ENCODE measurements at regions not wholly inside any gene's neighbourhood (a gene's known extent, or its start where the extent isn't known, plus 50 kb on each side); places are given as distances from the start of the nearest gene placed in this dataset.
"Not testable (repeated sequence)": the region's sequence is repeated elsewhere in the genome, so short reads cannot be mapped to it uniquely, and the experiment has no call there.

GRCh38 chr4:187501731-187502130 lies 493.8 kb upstream of the ZFP42 start:
- no peak for DNase-seq

- DNase-seq: no peak
Observed at GRCh38 chr4:187504974-187505797, 490.4 kb upstream of the ZFP42 start.

GRCh38 chr4:187505798-187506141 lies 489.8 kb upstream of the ZFP42 start:
- not testable (repeated sequence) for DNase-seq

- DNase-seq: no peak
Observed at GRCh38 chr4:187516224-187516623, 479.3 kb upstream of the ZFP42 start.

- no peak for DNase-seq
Observed at GRCh38 chr4:187541666-187542065, 453.9 kb upstream of the ZFP42 start.

- no peak for DNase-seq
Observed at GRCh38 chr4:187544461-187545053, 451.0 kb upstream of the ZFP42 start.

- no peak for DNase-seq
Observed at GRCh38 chr4:187547316-187547715, 448.3 kb upstream of the ZFP42 start.

GRCh38 chr4:187550256-187550950 lies 445.2 kb upstream of the ZFP42 start:
- no peak for DNase-seq

GRCh38 chr4:187552781-187553180 lies 442.8 kb upstream of the ZFP42 start:
- no peak for DNase-seq

- DNase-seq: no peak
Observed at GRCh38 chr4:187555174-187555573, 440.4 kb upstream of the ZFP42 start.

GRCh38 chr4:187558391-187558790 lies 437.2 kb upstream of the ZFP42 start:
- no peak for DNase-seq

- DNase-seq: no peak
Observed at GRCh38 chr4:187562345-187562744, 433.2 kb upstream of the ZFP42 start.

GRCh38 chr4:187565416-187565815 lies 430.2 kb upstream of the ZFP42 start:
- DNase-seq: no peak

- DNase-seq: no peak
Observed at GRCh38 chr4:187569871-187570270, 425.7 kb upstream of the ZFP42 start.

GRCh38 chr4:187575706-187576105 lies 419.9 kb upstream of the ZFP42 start:
- DNase-seq: no peak

GRCh38 chr4:187576751-187577150 lies 418.8 kb upstream of the ZFP42 start:
- no peak for DNase-seq

GRCh38 chr4:187577941-187578480 lies 417.6 kb upstream of the ZFP42 start:
- DNase-seq: no peak

- DNase-seq: no peak
Observed at GRCh38 chr4:187586892-187587291, 408.7 kb upstream of the ZFP42 start.

GRCh38 chr4:187598196-187598595 lies 397.4 kb upstream of the ZFP42 start:
- DNase-seq: no peak

- DNase-seq: no peak
Observed at GRCh38 chr4:187602339-187603092, 393.1 kb upstream of the ZFP42 start.

GRCh38 chr4:187603093-187604025 lies 392.2 kb upstream of the ZFP42 start:
- peak; percentile 69 for DNase-seq
